ENCODE measurements at regions not wholly inside any gene's neighbourhood (a gene's known extent, or its start where the extent isn't known, plus 50 kb on each side); places are given as distances from the start of the nearest gene placed in this dataset.

GRCh38 chr16:86408685-86409084 lies 101.6 kb upstream of the FOXF1 start:
- Histone ChIP-seq H3K27ac (ENCODE audit: low read length) (no peak overlapping the region), H3K9me2 (replicated peaks; ENCODE audit: insufficient read depth, low read length) (no peaks in the 10 kb centered on the region), H2AFZ (ENCODE audit: low read length) (no peak overlapping the region), H3K9me3 (replicated peaks; ENCODE audit: insufficient read depth, low read length) (no peaks in the 10 kb centered on the region), H3K36me3 (replicated peaks; ENCODE audit: insufficient read depth, low read length) (no peaks in the 10 kb centered on the region), H3K4me1 (ENCODE audit: low read length) (no peaks in the 10 kb centered on the region), H3K4me2 (ENCODE audit: low read depth, low read length) (no peak overlapping the region), H3K27me3 (replicated peaks; ENCODE audit: insufficient read depth, low read length) (peaks cover 11% of the 10 kb centered on the region; the same call in 1 of the 2 replicates), H3K9ac (ENCODE audit: low read length) (no peak overlapping the region), H3K4me3 (ENCODE audit: low read length) (no peak overlapping the region), H3F3A (ENCODE audit: insufficient read depth, low read length) (no peaks in the 10 kb centered on the region), H3K79me2 (ENCODE audit: low read length) (no peaks in the 10 kb centered on the region), H4K20me1 (ENCODE audit: insufficient read depth, low read length) (no peaks in the 10 kb centered on the region)
- DNase-seq = no peak
- TF ChIP-seq EZH2phosphoT487 (IDR thresholded peaks at IDR 0.05; ENCODE audit: low read length) (no peak), EZH2 (optimal IDR thresholded peaks at IDR 0.05; ENCODE audit: low read depth, low read length) (no peak), CTCF (IDR thresholded peaks at IDR 0.05; ENCODE audit: low read length) (no peak)

- Histone ChIP-seq H2AFZ (ENCODE audit: low read length) (no peak overlapping the region), H3K9me3 (replicated peaks; ENCODE audit: insufficient read depth, low read length) (no peaks in the 10 kb centered on the region), H3K36me3 (replicated peaks; ENCODE audit: insufficient read depth, low read length) (no peaks in the 10 kb centered on the region), H3K4me3 (ENCODE audit: low read length) (no peak overlapping the region), H3K27me3 (replicated peaks; ENCODE audit: insufficient read depth, low read length) (peaks cover 9% of the 10 kb centered on the region; the same call in 1 of the 2 replicates), H3K9me2 (replicated peaks; ENCODE audit: insufficient read depth, low read length) (no peaks in the 10 kb centered on the region), H3K4me2 (ENCODE audit: low read depth, low read length) (no peak overlapping the region), H3K27ac (ENCODE audit: low read length) (no peak overlapping the region), H3F3A (ENCODE audit: insufficient read depth, low read length) (no peaks in the 10 kb centered on the region), H3K9ac (ENCODE audit: low read length) (no peak overlapping the region), H3K4me1 (ENCODE audit: low read length) (no peaks in the 10 kb centered on the region), H4K20me1 (ENCODE audit: insufficient read depth, low read length) (no peaks in the 10 kb centered on the region), H3K79me2 (ENCODE audit: low read length) (no peaks in the 10 kb centered on the region)
- no peak for DNase-seq
- TF ChIP-seq EZH2phosphoT487 (IDR thresholded peaks at IDR 0.05; ENCODE audit: low read length) = no peak
- TF ChIP-seq CTCF (IDR thresholded peaks at IDR 0.05; ENCODE audit: low read length) = no peak
- TF ChIP-seq EZH2 (optimal IDR thresholded peaks at IDR 0.05; ENCODE audit: low read depth, low read length) = no peak
These were observed 100.2 kb upstream of the FOXF1 start for GRCh38 chr16:86410081-86410480.

GRCh38 chr16:86410529-86410928 lies 99.8 kb upstream of the FOXF1 start:
- Histone ChIP-seq H4K20me1 (ENCODE audit: insufficient read depth, low read length) (no peaks in the 10 kb centered on the region), H3K4me3 (ENCODE audit: low read length) (no peak overlapping the region)
- TF ChIP-seq CTCF (IDR thresholded peaks at IDR 0.05; ENCODE audit: low read length) (no peak), EZH2 (optimal IDR thresholded peaks at IDR 0.05; ENCODE audit: low read depth, low read length) (no peak), EZH2phosphoT487 (IDR thresholded peaks at IDR 0.05; ENCODE audit: low read length) (no peak)

More at GRCh38 chr16:86410529-86410928, 99.8 kb upstream of the FOXF1 start:
- Histone ChIP-seq H3K79me2 (ENCODE audit: low read length) (no peaks in the 10 kb centered on the region), H3F3A (ENCODE audit: insufficient read depth, low read length) (no peaks in the 10 kb centered on the region), H3K27ac (ENCODE audit: low read length) (no peak overlapping the region), H3K4me2 (ENCODE audit: low read depth, low read length) (no peak overlapping the region), H3K9me3 (replicated peaks; ENCODE audit: insufficient read depth, low read length) (no peaks in the 10 kb centered on the region), H3K36me3 (replicated peaks; ENCODE audit: insufficient read depth, low read length) (no peaks in the 10 kb centered on the region), H3K9me2 (replicated peaks; ENCODE audit: insufficient read depth, low read length) (no peaks in the 10 kb centered on the region), H2AFZ (ENCODE audit: low read length) (no peak overlapping the region), H3K27me3 (replicated peaks; ENCODE audit: insufficient read depth, low read length) (peaks cover 4% of the 10 kb centered on the region; the same call in 1 of the 2 replicates), H3K9ac (ENCODE audit: low read length) (no peak overlapping the region), H3K4me1 (ENCODE audit: low read length) (no peaks in the 10 kb centered on the region)
- no peak for DNase-seq
